ENCODE measurements at regions not wholly inside any gene's neighbourhood (a gene's known extent, or its start where the extent isn't known, plus 50 kb on each side); places are given as distances from the start of the nearest gene placed in this dataset.

DNA sequence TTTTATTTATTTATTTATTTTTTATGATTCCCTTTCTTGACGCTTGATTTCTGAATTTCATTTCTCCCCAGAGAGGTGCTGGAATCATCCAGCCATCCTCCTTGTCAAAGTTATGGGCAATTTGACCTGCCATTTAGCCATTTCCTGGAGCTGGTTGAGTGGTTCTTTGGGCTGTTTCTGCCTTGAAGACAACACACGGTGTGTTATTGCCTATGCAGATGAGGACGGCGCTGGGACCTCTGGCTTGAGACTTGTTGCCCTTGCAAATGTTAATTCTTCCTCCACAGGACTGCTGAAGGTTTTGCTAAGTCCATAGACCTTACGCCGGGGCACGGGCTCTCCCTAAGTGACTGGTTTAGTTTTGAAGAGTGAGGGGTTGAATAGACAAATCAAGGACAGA, 147.9 kb upstream of the PLET1 start:
- DNase-seq (ENCODE audit: low spot score), result no peak
- Histone ChIP-seq H2BK120ac (ENCODE audit: low read depth, low read length) (no peak overlapping the region), H3K27ac (replicated peaks; ENCODE audit: low read length) (no peak overlapping the region), H2AK5ac (ENCODE audit: low read depth, low read length) (no peak overlapping the region), H2AFZ (ENCODE audit: low read length) (no peak overlapping the region), H3K4me2 (ENCODE audit: insufficient read depth, low read length, poor library complexity, severe bottlenecking) (no peak overlapping the region), H3K4me1 (ENCODE audit: control insufficient read depth in 2 of 2, insufficient read depth in 1 of 2, low read depth in 1 of 2, low read length in 2 of 2) (no peaks in the 10 kb centered on the region), H4K8ac (ENCODE audit: low read depth, low read length) (no peak overlapping the region), H3K18ac (ENCODE audit: low read length) (no peak overlapping the region), H3K14ac (ENCODE audit: low read length) (no peak overlapping the region), H3K9ac (ENCODE audit: low read depth, low read length, poor library complexity) (no peak overlapping the region), H2BK12ac (ENCODE audit: low read length) (no peak overlapping the region), H3K27me3 (ENCODE audit: control insufficient read depth in 3 of 3, insufficient read depth in 3 of 3, low read depth in 1 of 3, low read length in 3 of 3) (no peaks in the 10 kb centered on the region), H3K23ac (ENCODE audit: low read depth, low read length, poor library complexity) (no peak overlapping the region), H2BK15ac (ENCODE audit: low read length) (no peak overlapping the region), H3K9me3 (replicated peaks in 1 of 2; ENCODE audit: control insufficient read depth in 2 of 2, insufficient read depth in 1 of 2, low read depth in 1 of 2, low read length in 2 of 2) (no peaks in the 10 kb centered on the region), H4K91ac (ENCODE audit: low read depth, low read length, poor library complexity) (no peak overlapping the region), H3K79me1 (ENCODE audit: low read depth, low read length) (no peaks in the 10 kb centered on the region), H2BK5ac (ENCODE audit: low read length) (no peak overlapping the region), H3K4ac (ENCODE audit: low read length) (no peak overlapping the region), H3K36me3 (replicated peaks in 1 of 2; ENCODE audit: control insufficient read depth in 2 of 2, insufficient read depth in 2 of 2, low read length in 2 of 2) (no peaks in the 10 kb centered on the region), H3K4me3 (ENCODE audit: low read length in 2 of 2) (no peak overlapping the region)
- WGBS, 2 donors (ENCODE audit: extremely low coverage in 2 of 2, insufficient read length in 2 of 2, insufficient replicate concordance in 1 of 2), result no CpG with 5 or more reads among the region's 7 CpGs

DNA sequence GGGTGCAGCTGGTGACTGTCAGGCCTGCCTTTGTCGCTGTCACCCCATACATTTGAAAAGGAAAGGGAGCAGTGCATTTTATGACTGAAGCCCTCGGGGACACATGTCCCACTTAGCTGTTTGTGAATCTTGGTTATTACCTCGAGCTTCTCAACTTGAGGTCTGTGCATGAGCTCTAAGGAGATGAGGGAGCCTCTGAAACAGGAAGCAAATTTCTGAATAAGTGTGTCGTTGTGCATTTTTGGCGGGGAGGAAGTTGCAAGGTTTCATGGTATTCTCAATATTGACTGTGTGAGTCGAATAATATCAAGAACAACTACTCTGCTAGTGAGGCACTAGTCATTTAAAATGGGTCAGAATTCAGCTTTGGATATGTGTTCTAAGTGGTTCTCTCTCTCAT, 149.7 kb upstream of the PLET1 start:
- H2BK120ac ChIP-seq (ENCODE audit: low read depth, low read length), result no peak overlapping the region
- no peak overlapping the region for H3K18ac ChIP-seq (ENCODE audit: low read length)
- H3K9ac ChIP-seq (ENCODE audit: low read depth, low read length, poor library complexity), result no peak overlapping the region
- H3K4me2 ChIP-seq (ENCODE audit: insufficient read depth, low read length, poor library complexity, severe bottlenecking), result no peak overlapping the region
- no peak overlapping the region for H3K4ac ChIP-seq (ENCODE audit: low read length)
- DNase-seq (ENCODE audit: low spot score), result no peak
- no peaks in the 10 kb centered on the region for H3K79me1 ChIP-seq (ENCODE audit: low read depth, low read length)
- H3K14ac ChIP-seq (ENCODE audit: low read length), result no peak overlapping the region
- H2BK15ac ChIP-seq (ENCODE audit: low read length), result no peak overlapping the region
- H2AK5ac ChIP-seq (ENCODE audit: low read depth, low read length), result no peak overlapping the region
- no peak overlapping the region for H4K91ac ChIP-seq (ENCODE audit: low read depth, low read length, poor library complexity)
- H2BK12ac ChIP-seq (ENCODE audit: low read length), result no peak overlapping the region
- no CpG with 5 or more reads among the region's 6 CpGs for WGBS, 2 donors (ENCODE audit: extremely low coverage in 2 of 2, insufficient read length in 2 of 2, insufficient replicate concordance in 1 of 2)
- no peaks in the 10 kb centered on the region for H3K36me3 ChIP-seq (replicated peaks in 1 of 2; ENCODE audit: control insufficient read depth in 2 of 2, insufficient read depth in 2 of 2, low read length in 2 of 2)
- H3K23ac ChIP-seq (ENCODE audit: low read depth, low read length, poor library complexity), result no peak overlapping the region
- H3K4me3 ChIP-seq (ENCODE audit: low read length in 2 of 2), result no peak overlapping the region
- H3K9me3 ChIP-seq (replicated peaks in 1 of 2; ENCODE audit: control insufficient read depth in 2 of 2, insufficient read depth in 1 of 2, low read depth in 1 of 2, low read length in 2 of 2), result no peaks in the 10 kb centered on the region
- H3K27ac ChIP-seq (replicated peaks; ENCODE audit: low read length), result no peak overlapping the region
- H2BK5ac ChIP-seq (ENCODE audit: low read length), result no peak overlapping the region
- no peaks in the 10 kb centered on the region for H3K27me3 ChIP-seq (ENCODE audit: control insufficient read depth in 3 of 3, insufficient read depth in 3 of 3, low read depth in 1 of 3, low read length in 3 of 3)
- no peak overlapping the region for H2AFZ ChIP-seq (ENCODE audit: low read length)
- no peaks in the 10 kb centered on the region for H3K4me1 ChIP-seq (ENCODE audit: control insufficient read depth in 2 of 2, insufficient read depth in 1 of 2, low read depth in 1 of 2, low read length in 2 of 2)
- no peak overlapping the region for H4K8ac ChIP-seq (ENCODE audit: low read depth, low read length)

DNA sequence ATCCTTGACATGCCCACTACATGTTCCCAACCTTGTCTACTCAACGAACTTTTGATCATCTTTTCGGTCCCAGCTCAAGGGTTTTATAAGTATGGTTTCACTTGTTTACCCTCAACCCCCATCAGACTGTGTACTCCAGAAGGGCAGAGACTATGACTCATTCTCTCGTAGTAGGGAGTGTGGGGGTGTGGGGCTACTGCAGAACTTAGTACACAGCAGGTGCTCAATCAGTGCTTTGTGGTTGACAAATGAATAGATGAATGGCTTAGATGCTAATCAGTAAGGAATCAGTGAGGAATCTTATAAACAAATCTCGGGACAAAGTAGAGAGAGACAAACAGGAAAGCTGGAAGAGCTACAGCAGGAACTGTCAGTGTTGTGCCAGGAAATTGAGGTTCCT, 151.7 kb upstream of the PLET1 start:
- Histone ChIP-seq H3K79me1 (ENCODE audit: low read depth, low read length) (no peaks in the 10 kb centered on the region), H2BK12ac (ENCODE audit: low read length) (no peak overlapping the region), H3K27ac (replicated peaks; ENCODE audit: low read length) (no peak overlapping the region), H3K4me2 (ENCODE audit: insufficient read depth, low read length, poor library complexity, severe bottlenecking) (no peak overlapping the region), H3K4me1 (ENCODE audit: control insufficient read depth in 2 of 2, insufficient read depth in 1 of 2, low read depth in 1 of 2, low read length in 2 of 2) (no peaks in the 10 kb centered on the region), H3K4me3 (ENCODE audit: low read length in 2 of 2) (no peak overlapping the region), H3K4ac (ENCODE audit: low read length) (no peak overlapping the region), H3K36me3 (replicated peaks in 1 of 2; ENCODE audit: control insufficient read depth in 2 of 2, insufficient read depth in 2 of 2, low read length in 2 of 2) (no peaks in the 10 kb centered on the region), H3K9me3 (replicated peaks in 1 of 2; ENCODE audit: control insufficient read depth in 2 of 2, insufficient read depth in 1 of 2, low read depth in 1 of 2, low read length in 2 of 2) (no peaks in the 10 kb centered on the region), H3K14ac (ENCODE audit: low read length) (no peak overlapping the region), H3K18ac (ENCODE audit: low read length) (no peak overlapping the region), H4K91ac (ENCODE audit: low read depth, low read length, poor library complexity) (no peak overlapping the region), H4K8ac (ENCODE audit: low read depth, low read length) (no peak overlapping the region), H2AFZ (ENCODE audit: low read length) (no peak overlapping the region), H2BK120ac (ENCODE audit: low read depth, low read length) (no peak overlapping the region), H2BK15ac (ENCODE audit: low read length) (no peak overlapping the region), H3K27me3 (ENCODE audit: control insufficient read depth in 3 of 3, insufficient read depth in 3 of 3, low read depth in 1 of 3, low read length in 3 of 3) (no peaks in the 10 kb centered on the region), H3K9ac (ENCODE audit: low read depth, low read length, poor library complexity) (no peak overlapping the region), H2BK5ac (ENCODE audit: low read length) (no peak overlapping the region), H3K23ac (ENCODE audit: low read depth, low read length, poor library complexity) (no peak overlapping the region), H2AK5ac (ENCODE audit: low read depth, low read length) (no peak overlapping the region)
- WGBS, 2 donors (ENCODE audit: extremely low coverage in 2 of 2, insufficient read length in 2 of 2, insufficient replicate concordance in 1 of 2), result no CpG with 5 or more reads among the region's 4 CpGs
- no peak for DNase-seq (ENCODE audit: low spot score)

GRCh38 chr11:112417339-112417738, 156.7 kb upstream of the PLET1 start:
- H3K9me3 ChIP-seq (replicated peaks in 1 of 2; ENCODE audit: control insufficient read depth in 2 of 2, insufficient read depth in 1 of 2, low read depth in 1 of 2, low read length in 2 of 2), result no peaks in the 10 kb centered on the region
- H3K14ac ChIP-seq (ENCODE audit: low read length), result no peak overlapping the region
- H3K23ac ChIP-seq (ENCODE audit: low read depth, low read length, poor library complexity), result no peak overlapping the region
- no peak overlapping the region for H2BK15ac ChIP-seq (ENCODE audit: low read length)
- no peak overlapping the region for H2AFZ ChIP-seq (ENCODE audit: low read length)
- H3K4me2 ChIP-seq (ENCODE audit: insufficient read depth, low read length, poor library complexity, severe bottlenecking), result no peak overlapping the region
- no peak overlapping the region for H3K9ac ChIP-seq (ENCODE audit: low read depth, low read length, poor library complexity)
- no peak overlapping the region for H2AK5ac ChIP-seq (ENCODE audit: low read depth, low read length)
- DNase-seq (ENCODE audit: low spot score), result no peak
- no peak overlapping the region for H2BK120ac ChIP-seq (ENCODE audit: low read depth, low read length)
- no peaks in the 10 kb centered on the region for H3K4me1 ChIP-seq (ENCODE audit: control insufficient read depth in 2 of 2, insufficient read depth in 1 of 2, low read depth in 1 of 2, low read length in 2 of 2)
- no peak overlapping the region for H3K4ac ChIP-seq (ENCODE audit: low read length)
- H2BK12ac ChIP-seq (ENCODE audit: low read length), result no peak overlapping the region
- no peaks in the 10 kb centered on the region for H3K36me3 ChIP-seq (replicated peaks in 1 of 2; ENCODE audit: control insufficient read depth in 2 of 2, insufficient read depth in 2 of 2, low read length in 2 of 2)
- H3K27ac ChIP-seq (replicated peaks; ENCODE audit: low read length), result no peak overlapping the region
- H3K27me3 ChIP-seq (ENCODE audit: control insufficient read depth in 3 of 3, insufficient read depth in 3 of 3, low read depth in 1 of 3, low read length in 3 of 3), result no peaks in the 10 kb centered on the region
- H4K91ac ChIP-seq (ENCODE audit: low read depth, low read length, poor library complexity), result no peak overlapping the region
- no peak overlapping the region for H3K4me3 ChIP-seq (ENCODE audit: low read length in 2 of 2)
- no peak overlapping the region for H3K18ac ChIP-seq (ENCODE audit: low read length)
- no CpG with 5 or more reads among the region's 3 CpGs for WGBS, 2 donors (ENCODE audit: extremely low coverage in 2 of 2, insufficient read length in 2 of 2, insufficient replicate concordance in 1 of 2)
- H3K79me1 ChIP-seq (ENCODE audit: low read depth, low read length), result no peaks in the 10 kb centered on the region
- H4K8ac ChIP-seq (ENCODE audit: low read depth, low read length), result no peak overlapping the region
- no peak overlapping the region for H2BK5ac ChIP-seq (ENCODE audit: low read length)

Data from neuronal stem cell (in vitro differentiated cells).